ENCODE measurements at regions not wholly inside any gene's neighbourhood (a gene's known extent, or its start where the extent isn't known, plus 50 kb on each side); places are given as distances from the start of the nearest gene placed in this dataset.

- no peak for DNase-seq
- H3K36me3 Mint-ChIP-seq (ENCODE audit: low read depth), result no peaks in the 10 kb centered on the region
- no peaks in the 10 kb centered on the region for H3K27me3 Mint-ChIP-seq (ENCODE audit: insufficient read depth)
- WGBS, 2 experiments (ENCODE audit: insufficient coverage in 1 of 2, insufficient read length in 1 of 2), result 98% methylated on average over 1 of the region's 1 CpG; no CpG with 5 or more reads in 1 of the 2 experiments
- TF ChIP-seq, protein P1, sequence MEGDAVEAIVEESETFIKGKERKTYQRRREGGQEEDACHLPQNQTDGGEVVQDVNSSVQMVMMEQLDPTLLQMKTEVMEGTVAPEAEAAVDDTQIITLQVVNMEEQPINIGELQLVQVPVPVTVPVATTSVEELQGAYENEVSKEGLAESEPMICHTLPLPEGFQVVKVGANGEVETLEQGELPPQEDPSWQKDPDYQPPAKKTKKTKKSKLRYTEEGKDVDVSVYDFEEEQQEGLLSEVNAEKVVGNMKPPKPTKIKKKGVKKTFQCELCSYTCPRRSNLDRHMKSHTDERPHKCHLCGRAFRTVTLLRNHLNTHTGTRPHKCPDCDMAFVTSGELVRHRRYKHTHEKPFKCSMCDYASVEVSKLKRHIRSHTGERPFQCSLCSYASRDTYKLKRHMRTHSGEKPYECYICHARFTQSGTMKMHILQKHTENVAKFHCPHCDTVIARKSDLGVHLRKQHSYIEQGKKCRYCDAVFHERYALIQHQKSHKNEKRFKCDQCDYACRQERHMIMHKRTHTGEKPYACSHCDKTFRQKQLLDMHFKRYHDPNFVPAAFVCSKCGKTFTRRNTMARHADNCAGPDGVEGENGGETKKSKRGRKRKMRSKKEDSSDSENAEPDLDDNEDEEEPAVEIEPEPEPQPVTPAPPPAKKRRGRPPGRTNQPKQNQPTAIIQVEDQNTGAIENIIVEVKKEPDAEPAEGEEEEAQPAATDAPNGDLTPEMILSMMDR (conservative IDR thresholded peaks at IDR 0.05), result no peak
- no peak overlapping the region for H3K9ac ChIP-seq (ENCODE audit: extremely low read depth, low read length, poor library complexity, severe bottlenecking)
- H3K27ac ChIP-seq (ENCODE audit: low read depth, low read length), result no peak overlapping the region
- peaks cover 10% of the 10 kb centered on the region for H3K4me1 Mint-ChIP-seq
- no peaks in the 10 kb centered on the region for H3K27me3 ChIP-seq (ENCODE audit: control insufficient read depth, insufficient read depth, low read length, poor library complexity, severe bottlenecking)
- no peak overlapping the region for H3K4me3 Mint-ChIP-seq
- H3K9me3 ChIP-seq (ENCODE audit: control insufficient read depth, low read length), result no peaks in the 10 kb centered on the region
- no peaks in the 10 kb centered on the region for H3K4me1 ChIP-seq (ENCODE audit: control insufficient read depth, insufficient read depth, low read length)
- H3K4me3 ChIP-seq (ENCODE audit: low read length), result no peak overlapping the region
- no peaks in the 10 kb centered on the region for H3K36me3 ChIP-seq (ENCODE audit: control insufficient read depth, insufficient read depth, low read length)
- no peak overlapping the region for H3K27ac Mint-ChIP-seq
- no peaks in the 10 kb centered on the region for H3K9me3 Mint-ChIP-seq
Observed at GRCh38 chr1:198977909-198978308, 339.1 kb downstream of the PTPRC start.

GRCh38 chr1:198978523-198978922 is 339.7 kb downstream of the PTPRC start:
- no peaks in the 10 kb centered on the region for H3K36me3 Mint-ChIP-seq (ENCODE audit: low read depth)
- 50 to 75% methylated on average over 1 of the region's 1 CpG for WGBS, 2 experiments (ENCODE audit: insufficient coverage in 1 of 2, insufficient read length in 1 of 2)
- H3K27ac Mint-ChIP-seq, result no peak overlapping the region

GRCh38 chr1:198986036-198986435 is 347.2 kb downstream of the PTPRC start:
- Histone ChIP-seq H3K9me3 (ENCODE audit: control insufficient read depth, low read length) (no peaks in the 10 kb centered on the region), H3K27ac (ENCODE audit: low read depth, low read length) (no peak overlapping the region), H3K27me3 (ENCODE audit: control insufficient read depth, insufficient read depth, low read length, poor library complexity, severe bottlenecking) (no peaks in the 10 kb centered on the region), H3K4me1 (ENCODE audit: control insufficient read depth, insufficient read depth, low read length) (no peaks in the 10 kb centered on the region), H3K36me3 (ENCODE audit: control insufficient read depth, insufficient read depth, low read length) (no peaks in the 10 kb centered on the region), H3K4me3 (ENCODE audit: low read length) (no peak overlapping the region), H3K9ac (ENCODE audit: extremely low read depth, low read length, poor library complexity, severe bottlenecking) (no peak overlapping the region)
- Mint-ChIP-seq H3K4me1 (no peaks in the 10 kb centered on the region), H3K4me3 (no peak overlapping the region), H3K36me3 (ENCODE audit: low read depth) (no peaks in the 10 kb centered on the region), H3K27me3 (ENCODE audit: insufficient read depth) (no peaks in the 10 kb centered on the region), H3K9me3 (no peaks in the 10 kb centered on the region), H3K27ac (no peak overlapping the region)
- TF ChIP-seq, protein P1 (conservative IDR thresholded peaks at IDR 0.05), result no peak
- 100% methylated on average over 1 of the region's 2 CpGs; no CpG with 5 or more reads in 1 of the 2 experiments for WGBS, 2 experiments (ENCODE audit: insufficient coverage in 1 of 2, insufficient read length in 1 of 2)
- no peak for DNase-seq

More at GRCh38 chr1:198978523-198978922, 339.7 kb downstream of the PTPRC start:
- no peaks in the 10 kb centered on the region for H3K9me3 Mint-ChIP-seq
- H3K4me1 Mint-ChIP-seq, result peaks cover 10% of the 10 kb centered on the region
- Histone ChIP-seq H3K27ac (ENCODE audit: low read depth, low read length) (no peak overlapping the region), H3K9me3 (ENCODE audit: control insufficient read depth, low read length) (no peaks in the 10 kb centered on the region), H3K36me3 (ENCODE audit: control insufficient read depth, insufficient read depth, low read length) (no peaks in the 10 kb centered on the region), H3K27me3 (ENCODE audit: control insufficient read depth, insufficient read depth, low read length, poor library complexity, severe bottlenecking) (no peaks in the 10 kb centered on the region), H3K4me1 (ENCODE audit: control insufficient read depth, insufficient read depth, low read length) (no peaks in the 10 kb centered on the region), H3K4me3 (ENCODE audit: low read length) (no peak overlapping the region), H3K9ac (ENCODE audit: extremely low read depth, low read length, poor library complexity, severe bottlenecking) (no peak overlapping the region)
- no peak for DNase-seq
- no peak overlapping the region for H3K4me3 Mint-ChIP-seq
- TF ChIP-seq, protein P1 (conservative IDR thresholded peaks at IDR 0.05), result no peak
- no peaks in the 10 kb centered on the region for H3K27me3 Mint-ChIP-seq (ENCODE audit: insufficient read depth)

Data from endodermal cell (in vitro differentiated cells).